ENCODE measurements at regions not wholly inside any gene's neighbourhood (a gene's known extent, or its start where the extent isn't known, plus 50 kb on each side); places are given as distances from the start of the nearest gene placed in this dataset.
"Not testable (repeated sequence)": the region's sequence is repeated elsewhere in the genome, so short reads cannot be mapped to it uniquely, and the experiment has no call there.

DNA sequence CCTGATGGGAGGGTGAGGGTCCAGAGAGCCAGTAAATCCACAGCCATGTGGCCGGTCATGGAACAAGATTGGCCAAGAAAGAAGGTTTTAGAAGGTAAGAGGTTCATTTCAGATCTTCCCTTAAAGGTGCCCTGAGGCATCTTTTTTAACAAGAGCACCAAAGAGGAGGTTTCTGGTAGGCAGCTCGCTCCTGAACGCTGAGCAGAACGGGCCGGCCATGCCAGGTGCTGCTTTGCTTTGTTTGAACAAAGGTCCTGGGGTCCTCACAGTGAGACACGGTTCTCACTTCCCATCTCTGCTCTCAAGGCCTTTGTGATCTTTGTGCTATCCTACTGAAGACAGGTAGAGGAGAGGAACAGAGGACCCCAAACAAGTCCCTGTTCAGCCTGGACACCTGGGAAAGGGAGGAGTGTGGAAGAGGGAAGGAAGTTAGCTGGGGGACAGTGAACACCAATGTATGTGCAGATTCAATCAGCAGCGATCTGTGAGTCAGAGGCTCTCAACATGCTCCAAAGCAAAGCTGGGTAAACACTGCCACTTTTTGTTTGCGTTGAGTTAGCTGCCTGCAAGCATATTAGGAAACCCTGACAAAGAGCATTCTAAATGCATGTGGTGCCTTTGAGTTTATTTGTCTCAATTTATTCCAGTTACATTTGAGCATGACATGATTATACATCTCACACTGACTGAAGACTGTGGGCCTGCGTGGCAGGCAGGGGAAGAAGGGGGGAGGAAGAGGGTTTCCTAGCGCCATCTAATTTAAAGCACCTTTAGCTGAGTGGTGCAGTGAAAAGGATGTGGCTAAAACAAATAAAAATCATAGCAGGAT lies 102.4 kb downstream of the ASB1 start:
- 58 to 61% methylated on average over 10 of the region's 10 CpGs for WGBS, 2 donors
- no peak overlapping the region for H3K4me3 ChIP-seq
- intact Hi-C loops (cut with DNase I), result no loop called here
- no peak for TF ChIP-seq POLR2A (IDR thresholded peaks at IDR 0.05)
- TF ChIP-seq, protein P1, sequence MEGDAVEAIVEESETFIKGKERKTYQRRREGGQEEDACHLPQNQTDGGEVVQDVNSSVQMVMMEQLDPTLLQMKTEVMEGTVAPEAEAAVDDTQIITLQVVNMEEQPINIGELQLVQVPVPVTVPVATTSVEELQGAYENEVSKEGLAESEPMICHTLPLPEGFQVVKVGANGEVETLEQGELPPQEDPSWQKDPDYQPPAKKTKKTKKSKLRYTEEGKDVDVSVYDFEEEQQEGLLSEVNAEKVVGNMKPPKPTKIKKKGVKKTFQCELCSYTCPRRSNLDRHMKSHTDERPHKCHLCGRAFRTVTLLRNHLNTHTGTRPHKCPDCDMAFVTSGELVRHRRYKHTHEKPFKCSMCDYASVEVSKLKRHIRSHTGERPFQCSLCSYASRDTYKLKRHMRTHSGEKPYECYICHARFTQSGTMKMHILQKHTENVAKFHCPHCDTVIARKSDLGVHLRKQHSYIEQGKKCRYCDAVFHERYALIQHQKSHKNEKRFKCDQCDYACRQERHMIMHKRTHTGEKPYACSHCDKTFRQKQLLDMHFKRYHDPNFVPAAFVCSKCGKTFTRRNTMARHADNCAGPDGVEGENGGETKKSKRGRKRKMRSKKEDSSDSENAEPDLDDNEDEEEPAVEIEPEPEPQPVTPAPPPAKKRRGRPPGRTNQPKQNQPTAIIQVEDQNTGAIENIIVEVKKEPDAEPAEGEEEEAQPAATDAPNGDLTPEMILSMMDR (IDR thresholded peaks at IDR 0.05), result peak in 1 of 6 experiments; percentile 8
- no peak overlapping the region for H3K27ac ChIP-seq
- H3K4me1 ChIP-seq, result peaks cover 0 to 11% (median 0%) of the 10 kb centered on the region in 3 donors
- H3K27me3 ChIP-seq, result no peaks in the 10 kb centered on the region
- no peaks in the 10 kb centered on the region for H3K36me3 ChIP-seq
- H3K9me3 ChIP-seq, result peaks cover 0 to 20% (median 13%) of the 10 kb centered on the region in 3 donors
- DNase-seq, result no peak

DNA sequence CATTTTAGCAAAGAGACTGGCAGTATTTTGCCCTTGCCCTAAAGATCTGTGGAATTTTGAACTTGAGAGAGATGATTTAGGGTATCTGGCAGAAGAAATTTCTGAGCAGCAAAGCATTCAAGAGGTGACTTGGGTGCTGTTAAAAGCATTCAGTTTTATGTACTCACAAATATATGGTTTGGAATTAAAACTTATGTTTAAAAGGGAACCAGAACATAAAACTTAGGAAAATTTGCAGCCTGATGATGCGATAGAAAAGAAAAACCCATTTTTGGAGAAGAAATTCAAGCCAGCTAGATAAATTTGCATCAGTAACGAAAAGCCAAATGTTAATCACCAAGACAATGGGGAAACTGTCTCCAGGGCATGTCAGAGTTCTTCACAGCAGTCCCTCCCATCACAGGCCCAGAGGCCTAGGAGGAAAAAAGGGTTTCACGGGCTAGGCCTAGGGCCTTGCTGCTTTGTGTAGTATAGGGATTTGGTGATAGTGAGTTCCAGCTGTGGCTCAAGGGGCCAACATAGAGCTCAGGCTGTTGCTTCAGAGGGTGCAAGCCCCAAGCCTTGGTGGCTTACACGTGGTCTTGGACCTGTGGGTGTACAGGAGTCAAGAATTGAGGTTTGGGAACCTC lies 104.4 kb downstream of the ASB1 start:
- H3K36me3 ChIP-seq; H3K27me3 ChIP-seq; intact Hi-C loops (cut with DNase I); H3K27ac ChIP-seq; H3K4me3 ChIP-seq; DNase-seq: not testable (repeated sequence)
- Histone ChIP-seq H3K9me3 (peaks cover 0 to 20% (median 13%) of the 10 kb centered on the region in 3 donors), H3K4me1 (peaks cover 0 to 11% (median 0%) of the 10 kb centered on the region in 3 donors)
- WGBS, 2 donors, result 72 to 90% methylated on average over 3 to 4 of the region's 4 CpGs

DNA sequence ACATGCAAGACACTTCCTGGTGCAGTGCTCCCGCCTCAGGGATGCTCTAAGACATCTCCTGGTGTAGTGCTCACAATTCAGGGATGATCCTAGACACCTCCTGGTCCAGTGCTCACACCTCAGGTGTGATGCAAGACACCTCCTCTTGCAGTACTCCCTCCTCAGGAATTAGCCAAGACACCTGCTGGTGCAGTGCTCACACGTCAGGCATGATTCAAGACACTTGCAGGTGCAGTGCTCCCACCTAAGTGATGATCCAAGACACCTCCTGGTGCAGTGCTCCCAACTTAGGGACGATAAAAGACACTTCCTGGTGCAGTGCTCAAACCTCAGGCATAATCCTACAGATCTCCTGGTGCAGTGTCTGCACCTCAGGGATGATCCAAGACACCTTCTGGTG lies 117.0 kb downstream of the ASB1 start:
- H3K36me3 ChIP-seq; H3K9me3 ChIP-seq; H3K4me1 ChIP-seq; DNase-seq; H3K27ac ChIP-seq; intact Hi-C loops (cut with DNase I); H3K4me3 ChIP-seq: not testable (repeated sequence)
- peaks cover 0 to 27% (median 0%) of the 10 kb centered on the region in 4 donors for H3K27me3 ChIP-seq
- WGBS, 2 donors, result 77% methylated on average over 2 of the region's 3 CpGs; no CpG with 5 or more reads in 1 of the 2 donors

DNA sequence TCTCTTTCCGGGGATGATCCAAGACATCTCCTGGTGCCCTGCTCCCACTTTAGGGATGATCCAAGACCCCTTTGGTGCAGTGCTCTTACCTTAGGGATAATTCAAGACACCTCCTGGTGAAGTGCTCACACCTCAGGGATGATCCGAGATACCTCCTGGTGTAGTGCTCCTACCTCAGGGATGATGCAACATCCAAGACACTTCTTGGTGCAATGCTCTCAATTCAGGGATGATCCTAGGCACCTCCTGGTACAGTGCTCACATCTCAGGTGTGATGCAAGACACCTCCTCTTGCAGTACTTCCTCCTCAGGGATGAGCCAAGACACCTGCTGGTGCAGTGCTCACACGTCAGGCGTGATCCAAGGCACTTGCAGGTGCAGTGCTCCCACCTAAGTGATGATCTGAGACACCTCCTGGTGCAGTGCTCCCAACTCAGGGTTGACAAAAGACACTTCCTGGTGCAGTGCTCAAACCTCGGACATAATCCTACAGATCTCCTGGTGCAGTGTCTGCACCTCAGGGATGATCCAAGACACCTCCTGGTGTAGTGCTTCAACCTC lies 122.3 kb downstream of the ASB1 start:
- H3K27me3 ChIP-seq, result peaks cover 0 to 17% (median 0%) of the 10 kb centered on the region in 4 donors
- H3K4me3 ChIP-seq, result no peak overlapping the region
- no peak for DNase-seq
- H3K4me1 ChIP-seq, result no peaks in the 10 kb centered on the region
- H3K27ac ChIP-seq, result no peak overlapping the region
- H3K36me3 ChIP-seq, result no peaks in the 10 kb centered on the region
- TF ChIP-seq, protein P1 (IDR thresholded peaks at IDR 0.05), result no peak
- no peak for TF ChIP-seq POLR2A (IDR thresholded peaks at IDR 0.05)
- intact Hi-C loops (cut with DNase I), result no loop called here
- H3K9me3 ChIP-seq, result peaks cover 0 to 23% (median 12%) of the 10 kb centered on the region in 3 donors
- WGBS, 2 donors, result 94 to 97% methylated on average over 4 to 5 of the region's 5 CpGs

DNA sequence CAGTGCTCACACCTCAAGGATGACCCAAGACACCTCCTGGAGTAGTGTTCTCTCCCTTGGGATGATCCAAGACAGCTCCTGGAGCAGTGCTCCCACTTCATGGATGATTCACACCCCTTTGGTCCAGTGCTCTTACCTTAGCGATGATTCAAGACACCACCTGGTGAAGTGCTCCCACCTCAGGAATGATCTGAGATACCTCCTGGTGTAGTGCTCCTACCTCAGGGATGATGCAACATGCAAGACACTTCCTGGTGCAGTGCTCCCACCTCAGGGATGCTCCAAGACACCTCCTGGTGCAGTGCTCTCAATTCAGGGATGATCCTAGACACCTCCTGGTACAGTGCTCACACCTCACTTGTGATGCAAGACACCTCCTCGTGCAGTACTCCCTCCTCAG lies 123.1 kb downstream of the ASB1 start:
- H3K27me3 ChIP-seq, result peaks cover 0 to 17% (median 0%) of the 10 kb centered on the region in 4 donors
- whole genome bisulfite sequencing, 2 donors, result 80 to 86% methylated on average over 1 of the region's 2 CpGs
- no peak for DNase-seq
- TF ChIP-seq, protein P1 (IDR thresholded peaks at IDR 0.05), result no peak
- TF ChIP-seq POLR2A (IDR thresholded peaks at IDR 0.05), result no peak
- no peak overlapping the region for H3K27ac ChIP-seq
- H3K4me3 ChIP-seq, result no peak overlapping the region
- no peaks in the 10 kb centered on the region for H3K4me1 ChIP-seq
- intact Hi-C loops (cut with DNase I), result no loop called here
- H3K36me3 ChIP-seq, result no peaks in the 10 kb centered on the region
- H3K9me3 ChIP-seq, result peaks cover 0 to 26% (median 12%) of the 10 kb centered on the region in 3 donors

DNA sequence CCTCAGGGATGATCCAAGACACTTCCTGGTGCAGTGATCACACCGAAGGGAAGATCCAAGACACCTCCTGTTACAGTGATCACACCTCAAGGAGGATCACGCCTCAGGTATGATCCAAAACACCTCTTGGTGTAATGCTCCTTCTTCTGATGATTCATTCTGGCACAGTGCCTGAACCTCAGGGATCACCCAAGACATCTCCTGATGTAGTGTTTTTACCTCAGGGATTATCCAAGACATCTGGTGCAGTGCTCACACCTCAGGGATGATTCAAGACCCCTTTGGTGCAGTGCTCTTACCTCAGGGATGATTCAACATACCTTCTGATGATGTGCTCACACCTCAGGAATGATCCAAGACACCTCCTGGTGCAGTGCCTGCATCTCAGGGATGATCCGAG lies 124.4 kb downstream of the ASB1 start:
- TF ChIP-seq POLR2A (IDR thresholded peaks at IDR 0.05), result no peak
- TF ChIP-seq, protein P1 (IDR thresholded peaks at IDR 0.05), result no peak

More for the DNA sequence above, 124.4 kb downstream of the ASB1 start:
- WGBS, 2 donors, result 100% methylated on average over 1 of the region's 3 CpGs
- intact Hi-C loops (cut with DNase I), result no loop called here
- Histone ChIP-seq H3K27ac (no peak overlapping the region), H3K4me3 (no peak overlapping the region), H3K4me1 (no peaks in the 10 kb centered on the region), H3K9me3 (peaks cover 0 to 26% (median 12%) of the 10 kb centered on the region in 3 donors), H3K27me3 (peaks cover 0 to 17% (median 0%) of the 10 kb centered on the region in 4 donors), H3K36me3 (no peaks in the 10 kb centered on the region)
- no peak for DNase-seq
